GM12873 (cell line): ENCODE measurements at regions not wholly inside any gene's neighbourhood (a gene's known extent, or its start where the extent isn't known, plus 50 kb on each side); places are given as distances from the start of the nearest gene placed in this dataset.

ENCODE experiments used
- TF ChIP-seq, protein P1 (sequence below): IDR thresholded peaks from 2 replicates; pipeline ENCODE4 v1.5.1; 2012; ENCODE audit warnings: low read depth, mild to moderate bottlenecking, moderate library complexity, low read length, control low read depth; ENCODE audit not compliant: insufficient read depth; ENCODE audit errors: missing control alignments

GRCh38 chr7:54390565-54390964 is 151.6 kb upstream of the VSTM2A start:
- TF ChIP-seq, protein P1, sequence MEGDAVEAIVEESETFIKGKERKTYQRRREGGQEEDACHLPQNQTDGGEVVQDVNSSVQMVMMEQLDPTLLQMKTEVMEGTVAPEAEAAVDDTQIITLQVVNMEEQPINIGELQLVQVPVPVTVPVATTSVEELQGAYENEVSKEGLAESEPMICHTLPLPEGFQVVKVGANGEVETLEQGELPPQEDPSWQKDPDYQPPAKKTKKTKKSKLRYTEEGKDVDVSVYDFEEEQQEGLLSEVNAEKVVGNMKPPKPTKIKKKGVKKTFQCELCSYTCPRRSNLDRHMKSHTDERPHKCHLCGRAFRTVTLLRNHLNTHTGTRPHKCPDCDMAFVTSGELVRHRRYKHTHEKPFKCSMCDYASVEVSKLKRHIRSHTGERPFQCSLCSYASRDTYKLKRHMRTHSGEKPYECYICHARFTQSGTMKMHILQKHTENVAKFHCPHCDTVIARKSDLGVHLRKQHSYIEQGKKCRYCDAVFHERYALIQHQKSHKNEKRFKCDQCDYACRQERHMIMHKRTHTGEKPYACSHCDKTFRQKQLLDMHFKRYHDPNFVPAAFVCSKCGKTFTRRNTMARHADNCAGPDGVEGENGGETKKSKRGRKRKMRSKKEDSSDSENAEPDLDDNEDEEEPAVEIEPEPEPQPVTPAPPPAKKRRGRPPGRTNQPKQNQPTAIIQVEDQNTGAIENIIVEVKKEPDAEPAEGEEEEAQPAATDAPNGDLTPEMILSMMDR, result no peak

- TF ChIP-seq, protein P1, result no peak
Measured at GRCh38 chr7:54392935-54393334, 149.2 kb upstream of the VSTM2A start.

DNA sequence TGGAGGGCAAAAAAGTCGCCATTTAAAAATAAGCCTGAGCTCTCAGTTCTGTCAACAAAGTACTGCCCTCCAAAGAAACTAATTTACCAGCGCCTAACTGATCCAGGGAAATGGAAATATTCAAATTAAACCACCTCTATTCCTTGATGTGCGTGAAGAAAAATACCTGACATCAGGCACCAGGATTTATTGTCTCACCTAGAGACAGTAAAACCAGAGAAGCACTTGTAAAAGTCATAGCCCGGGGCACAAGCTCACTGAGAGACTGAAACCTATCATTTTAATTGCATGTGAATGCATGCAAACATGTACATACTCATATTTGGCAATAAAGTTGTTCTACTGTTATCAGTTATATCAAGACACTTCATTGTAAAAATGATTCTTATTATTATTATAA is 147.3 kb upstream of the VSTM2A start:
- TF ChIP-seq, protein P1, result no peak

DNA sequence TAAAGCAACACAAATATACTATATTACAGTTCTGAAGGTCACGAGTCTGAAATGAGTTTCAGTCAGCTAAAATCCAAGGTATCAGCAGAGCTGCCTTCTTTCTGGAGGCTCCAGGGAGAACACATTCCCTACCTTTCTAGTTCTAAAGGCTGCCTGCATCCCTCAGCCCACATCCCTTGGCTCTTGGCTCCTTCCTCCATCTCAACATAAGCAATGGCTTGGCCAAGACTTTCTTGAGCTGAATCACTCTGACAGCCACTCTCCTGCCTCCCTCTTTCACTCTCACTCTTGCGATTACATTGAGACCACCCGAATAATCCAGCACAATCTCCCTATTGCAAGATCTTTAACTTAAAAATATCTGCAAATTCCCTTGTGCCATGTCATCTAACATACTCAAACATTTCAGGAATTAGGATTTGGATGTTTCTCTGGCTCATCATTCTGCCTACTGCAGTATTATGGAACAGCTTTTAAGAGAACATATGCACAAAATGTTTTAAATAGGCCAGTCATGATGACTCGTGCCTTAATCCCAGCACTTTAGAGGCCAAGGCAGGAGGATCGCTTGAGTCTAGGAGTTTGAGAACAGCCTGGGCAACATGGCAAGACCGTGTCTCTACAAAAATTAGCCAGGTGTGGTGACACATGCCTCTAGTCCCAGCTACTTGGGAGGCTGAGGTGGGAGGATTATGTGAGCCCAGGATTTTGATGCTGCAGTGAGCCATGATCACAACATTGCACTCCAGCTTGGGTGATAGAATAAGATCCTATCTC is 144.2 kb upstream of the VSTM2A start:
- TF ChIP-seq, protein P1, result no peak

DNA sequence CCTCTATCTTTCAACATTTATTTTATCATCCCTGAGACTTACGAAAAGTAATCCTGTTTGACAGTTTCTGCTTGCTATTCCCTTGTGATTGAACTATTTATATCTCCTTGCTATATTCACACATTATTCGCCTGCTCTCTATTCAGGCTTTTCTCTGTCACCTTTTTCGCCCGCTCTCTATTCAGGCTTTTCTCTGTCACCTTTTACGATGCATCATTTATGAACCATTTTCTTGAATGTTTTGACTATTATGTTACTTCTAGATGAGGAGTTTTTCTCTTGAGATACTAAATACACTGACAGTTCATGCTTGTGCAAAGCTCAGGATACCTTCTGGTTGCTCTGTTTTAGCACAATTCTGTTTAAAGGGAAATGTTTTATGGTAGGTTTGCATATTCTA is 143.3 kb upstream of the VSTM2A start:
- TF ChIP-seq, protein P1, result no peak

DNA sequence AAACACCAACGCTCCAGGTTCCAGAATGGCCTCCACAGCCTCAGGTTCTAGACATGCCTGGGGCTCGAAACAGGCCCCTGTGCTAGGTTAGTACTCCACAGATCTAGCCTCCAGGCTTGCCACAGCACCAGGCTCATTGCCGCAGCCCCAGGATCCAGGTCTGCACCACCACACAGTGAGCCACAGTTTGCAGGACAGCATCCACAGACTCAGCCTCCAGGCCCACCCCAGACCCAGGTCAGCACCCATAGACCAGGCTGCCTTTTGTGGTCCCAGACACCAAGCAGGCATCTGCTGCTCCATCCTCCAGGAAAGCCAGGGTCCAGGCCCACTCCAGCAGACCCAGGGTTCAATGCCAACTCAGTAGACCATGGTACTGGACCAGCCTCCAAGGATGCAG is 132.3 kb upstream of the VSTM2A start:
- TF ChIP-seq, protein P1, result no peak

GRCh38 chr7:54416678-54417077 is 125.5 kb upstream of the VSTM2A start:
- TF ChIP-seq, protein P1, result no peak
